Astrocyte (in vitro differentiated cells and primary cell): ENCODE measurements at regions not wholly inside any gene's neighbourhood (a gene's known extent, or its start where the extent isn't known, plus 50 kb on each side); places are given as distances from the start of the nearest gene placed in this dataset.

Experiments used
- DNase-seq: peaks from one replicate; pipeline ENCODE4 v3.0.0-alpha.2; 2010; ENCODE audit warnings: low read depth
- FAIRE-seq: peaks from 2 replicates; lab custom pipeline; 2011; peaks lifted over from hg19 to GRCh38; lab: Jason Lieb, UNC
- H2AFZ ChIP-seq: 2 replicates; pipeline ENCODE4 v1.6.0; 2012; ENCODE audit warnings: low read depth, low read length, inconsistent platforms
- H3K27ac ChIP-seq: 2 replicates; pipeline ENCODE4 v1.5.1; 2011; ENCODE audit warnings: low read depth, low read length, inconsistent platforms
- H3K27me3 ChIP-seq: 2 replicates; pipeline ENCODE4 v1.6.0; 2011; ENCODE audit warnings: low read length, inconsistent platforms; ENCODE audit not compliant: insufficient read depth
- H3K36me3 ChIP-seq: 2 replicates; pipeline ENCODE4 v1.5.1; 2011; ENCODE audit warnings: low read length, inconsistent platforms; ENCODE audit not compliant: insufficient read depth
- H3K4me1 ChIP-seq: 2 replicates; pipeline ENCODE4 v1.5.1; 2011; ENCODE audit warnings: low read length, inconsistent platforms; ENCODE audit not compliant: insufficient read depth
- H3K4me2 ChIP-seq: 2 replicates; pipeline ENCODE4 v1.6.0; 2012; ENCODE audit warnings: low read length, inconsistent platforms
- H3K4me3 ChIP-seq: 2 replicates; pipeline ENCODE4 v1.5.1; 2011; ENCODE audit warnings: low read depth, mild to moderate bottlenecking, low read length, inconsistent platforms; ENCODE audit not compliant: insufficient read depth
- H3K79me2 ChIP-seq: 2 replicates; pipeline ENCODE4 v1.6.0; 2012; ENCODE audit warnings: mild to moderate bottlenecking, low read length, inconsistent platforms; ENCODE audit not compliant: insufficient read depth
- H3K9ac ChIP-seq: 2 replicates; pipeline ENCODE4 v1.6.0; 2012; ENCODE audit warnings: mild to moderate bottlenecking, low read length, inconsistent platforms
- H3K9me3 ChIP-seq: 2 replicates; pipeline ENCODE4 v1.5.1; 2012; ENCODE audit warnings: low read depth, mild to moderate bottlenecking, low read length, inconsistent platforms; ENCODE audit not compliant: insufficient read depth
- H4K20me1 ChIP-seq: 2 replicates; pipeline ENCODE4 v1.6.0; 2012; ENCODE audit warnings: low read length, inconsistent platforms; ENCODE audit not compliant: insufficient read depth
- H3K27ac Mint-ChIP-seq: one replicate; pipeline ENCODE4 v1.8.0; 2021; ENCODE audit warnings: mild to moderate bottlenecking, mixed read lengths; ENCODE audit not compliant: unreplicated experiment
- H3K27me3 Mint-ChIP-seq: one replicate; pipeline ENCODE4 v1.8.0; 2021; ENCODE audit warnings: low read depth, mixed read lengths; ENCODE audit not compliant: unreplicated experiment
- H3K36me3 Mint-ChIP-seq: one replicate; pipeline ENCODE4 v1.8.0; 2021; ENCODE audit warnings: low read depth, mixed read lengths; ENCODE audit not compliant: unreplicated experiment
- H3K4me1 Mint-ChIP-seq: one replicate; pipeline ENCODE4 v1.8.0; 2021; ENCODE audit warnings: low read depth, mixed read lengths; ENCODE audit not compliant: unreplicated experiment
- H3K4me3 Mint-ChIP-seq: one replicate; pipeline ENCODE4 v1.8.0; 2021; ENCODE audit warnings: mild to moderate bottlenecking, moderate library complexity, mixed read lengths; ENCODE audit not compliant: unreplicated experiment
- H3K9me3 Mint-ChIP-seq: one replicate; pipeline ENCODE4 v1.8.0; 2021; ENCODE audit warnings: mild to moderate bottlenecking, mixed read lengths; ENCODE audit not compliant: unreplicated experiment
- CTCF ChIP-seq: IDR thresholded peaks from 2 replicates; pipeline ENCODE4 v1.5.1; 2011; ENCODE audit warnings: low read depth, mild to moderate bottlenecking, inconsistent platforms, low read length, moderate library complexity; ENCODE audit not compliant: insufficient read depth
- EZH2 ChIP-seq: IDR thresholded peaks from 2 replicates; pipeline ENCODE4 v1.6.1; 2012; ENCODE audit warnings: mild to moderate bottlenecking, low read length, inconsistent platforms; ENCODE audit not compliant: insufficient read depth

GRCh38 chr10:70964245-70964644 is 75.9 kb upstream of the PCBD1 start:
- no peaks in the 10 kb centered on the region for H3K9me3 ChIP-seq
- H3K27me3 ChIP-seq = peaks cover 19% of the 10 kb centered on the region
- DNase-seq = no peak
- no peak overlapping the region for H2AFZ ChIP-seq
- H3K9ac ChIP-seq = no peak overlapping the region
- no peak overlapping the region for H3K27ac ChIP-seq
- H4K20me1 ChIP-seq = no peaks in the 10 kb centered on the region
- Mint-ChIP-seq H3K36me3 (no peaks in the 10 kb centered on the region), H3K27ac (no peak overlapping the region), H3K27me3 (peaks cover 61% of the 10 kb centered on the region), H3K4me1 (peaks cover 3% of the 10 kb centered on the region), H3K4me3 (no peak overlapping the region), H3K9me3 (no peaks in the 10 kb centered on the region)
- H3K4me2 ChIP-seq = no peak overlapping the region
- peaks cover 9% of the 10 kb centered on the region for H3K4me1 ChIP-seq
- H3K4me3 ChIP-seq = no peak overlapping the region
- FAIRE-seq = no peak
- no peaks in the 10 kb centered on the region for H3K36me3 ChIP-seq
- no peak for TF ChIP-seq CTCF
- H3K79me2 ChIP-seq = no peaks in the 10 kb centered on the region

- FAIRE-seq (no peak), DNase-seq (no peak)
- Histone ChIP-seq H3K4me3 (no peak overlapping the region), H3K79me2 (no peaks in the 10 kb centered on the region), H4K20me1 (no peaks in the 10 kb centered on the region), H3K9ac (no peak overlapping the region), H3K27me3 (peaks cover 19% of the 10 kb centered on the region), H2AFZ (no peak overlapping the region), H3K4me2 (no peak overlapping the region), H3K27ac (no peak overlapping the region), H3K36me3 (no peaks in the 10 kb centered on the region), H3K4me1 (peaks cover 9% of the 10 kb centered on the region), H3K9me3 (no peaks in the 10 kb centered on the region)
- Mint-ChIP-seq H3K27me3 (peaks cover 62% of the 10 kb centered on the region), H3K9me3 (no peaks in the 10 kb centered on the region), H3K4me1 (peaks cover 3% of the 10 kb centered on the region), H3K36me3 (no peaks in the 10 kb centered on the region), H3K4me3 (no peak overlapping the region), H3K27ac (no peak overlapping the region)
- no peak for TF ChIP-seq CTCF
- TF ChIP-seq EZH2 = no peak
These were observed 76.5 kb upstream of the PCBD1 start for GRCh38 chr10:70964881-70965280.

- no peaks in the 10 kb centered on the region for H3K36me3 ChIP-seq
- DNase-seq (no peak), FAIRE-seq (no peak)
- Mint-ChIP-seq H3K27ac (no peak overlapping the region), H3K9me3 (no peaks in the 10 kb centered on the region), H3K4me1 (peaks cover 3% of the 10 kb centered on the region), H3K36me3 (no peaks in the 10 kb centered on the region), H3K4me3 (no peak overlapping the region), H3K27me3 (peaks cover 62% of the 10 kb centered on the region)
- no peak overlapping the region for H2AFZ ChIP-seq
- H3K79me2 ChIP-seq = no peaks in the 10 kb centered on the region
- no peaks in the 10 kb centered on the region for H4K20me1 ChIP-seq
- H3K27me3 ChIP-seq = peaks cover 19% of the 10 kb centered on the region
- H3K4me1 ChIP-seq = peaks cover 12% of the 10 kb centered on the region
- no peak overlapping the region for H3K4me2 ChIP-seq
- H3K9me3 ChIP-seq = no peaks in the 10 kb centered on the region
- no peak overlapping the region for H3K4me3 ChIP-seq
- no peak overlapping the region for H3K9ac ChIP-seq
- no peak for TF ChIP-seq CTCF
- TF ChIP-seq EZH2 = no peak
- H3K27ac ChIP-seq = no peak overlapping the region
These were observed 77.2 kb upstream of the PCBD1 start for GRCh38 chr10:70965566-70965965.
